A673 (cell line): ENCODE measurements at regions not wholly inside any gene's neighbourhood (a gene's known extent, or its start where the extent isn't known, plus 50 kb on each side); places are given as distances from the start of the nearest gene placed in this dataset.

ENCODE experiments used
- EZH2 ChIP-seq: fragments of 200-600 bp; sonication (generic); IDR thresholded peaks from 2 replicates; pipeline ENCODE4 v1.6.1; 2017; ENCODE audit warnings: borderline replicate concordance, low read depth, mild to moderate bottlenecking, mixed read lengths, antibody characterized with exemption, low read length; ENCODE audit not compliant: poor library complexity, severe bottlenecking
- TF ChIP-seq, protein P1 (sequence below): fragments of 300-800, 200-600 bp; sonication (generic); conservative IDR thresholded peaks from 2 replicates; pipeline ENCODE4 v1.5.1; 2017; ENCODE audit warnings: low read depth, mild to moderate bottlenecking, antibody characterized with exemption, low read length, moderate library complexity, mixed read lengths

GRCh38 chr2:30030361-30030760, 109.0 kb upstream of the ALK start:
- TF ChIP-seq, protein P1, sequence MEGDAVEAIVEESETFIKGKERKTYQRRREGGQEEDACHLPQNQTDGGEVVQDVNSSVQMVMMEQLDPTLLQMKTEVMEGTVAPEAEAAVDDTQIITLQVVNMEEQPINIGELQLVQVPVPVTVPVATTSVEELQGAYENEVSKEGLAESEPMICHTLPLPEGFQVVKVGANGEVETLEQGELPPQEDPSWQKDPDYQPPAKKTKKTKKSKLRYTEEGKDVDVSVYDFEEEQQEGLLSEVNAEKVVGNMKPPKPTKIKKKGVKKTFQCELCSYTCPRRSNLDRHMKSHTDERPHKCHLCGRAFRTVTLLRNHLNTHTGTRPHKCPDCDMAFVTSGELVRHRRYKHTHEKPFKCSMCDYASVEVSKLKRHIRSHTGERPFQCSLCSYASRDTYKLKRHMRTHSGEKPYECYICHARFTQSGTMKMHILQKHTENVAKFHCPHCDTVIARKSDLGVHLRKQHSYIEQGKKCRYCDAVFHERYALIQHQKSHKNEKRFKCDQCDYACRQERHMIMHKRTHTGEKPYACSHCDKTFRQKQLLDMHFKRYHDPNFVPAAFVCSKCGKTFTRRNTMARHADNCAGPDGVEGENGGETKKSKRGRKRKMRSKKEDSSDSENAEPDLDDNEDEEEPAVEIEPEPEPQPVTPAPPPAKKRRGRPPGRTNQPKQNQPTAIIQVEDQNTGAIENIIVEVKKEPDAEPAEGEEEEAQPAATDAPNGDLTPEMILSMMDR, result no peak
- TF ChIP-seq EZH2, result no peak
